ENCODE measurements at regions not wholly inside any gene's neighbourhood (a gene's known extent, or its start where the extent isn't known, plus 50 kb on each side); places are given as distances from the start of the nearest gene placed in this dataset.
A peak's percentile ranks its signal among the peaks of the same experiment; 100 is the strongest.
"Not testable (repeated sequence)": the region's sequence is repeated elsewhere in the genome, so short reads cannot be mapped to it uniquely, and the experiment has no call there.

GRCh38 chr3:65128346-65128745 is 440.5 kb upstream of the ADAMTS9 start:
- no peaks in the 10 kb centered on the region for H3K36me3 ChIP-seq (replicated peaks in 1 of 2; ENCODE audit: control insufficient read depth in 1 of 2, insufficient read depth in 2 of 2, low read length in 1 of 2)
- no peaks in the 10 kb centered on the region for H3K9me3 ChIP-seq
- no peak overlapping the region for H3K4me3 ChIP-seq (ENCODE audit: low read depth in 2 of 2, low read length in 1 of 2)
- H2AFZ ChIP-seq (ENCODE audit: low read depth), result no peak overlapping the region
- H3K27ac ChIP-seq (ENCODE audit: low read depth in 2 of 2, low read length in 1 of 2), result no peak overlapping the region
- no peaks in the 10 kb centered on the region for H3K9me2 ChIP-seq
- no peaks in the 10 kb centered on the region for H4K20me1 ChIP-seq (ENCODE audit: insufficient read depth)
- 69% methylated on average over 6 of the region's 6 CpGs for WGBS (ENCODE audit: low lambda C conversion rate)
- no peaks in the 10 kb centered on the region for H3K79me2 ChIP-seq (ENCODE audit: insufficient read depth)
- DNase-seq, result no peak
- no peak overlapping the region for H3K4me2 ChIP-seq
- H3F3A ChIP-seq (replicated peaks; ENCODE audit: insufficient read depth), result peaks cover 15% of the 10 kb centered on the region
- CTCF ChIA-PET, result no interaction called here
- no peaks in the 10 kb centered on the region for H3K27me3 ChIP-seq (ENCODE audit: insufficient read depth)
- H3K4me1 ChIP-seq (ENCODE audit: control insufficient read depth in 1 of 2, insufficient read depth in 2 of 2, low read depth in 1 of 2, low read length in 1 of 2), result no peaks in the 10 kb centered on the region
- POLR2A ChIA-PET, result no interaction called here
- no peak overlapping the region for H3K9ac ChIP-seq
- no peak for TF ChIP-seq SIN3A (IDR thresholded peaks at IDR 0.05; ENCODE audit: borderline replicate concordance, low read depth, low read length)
- TF ChIP-seq TAF1 (IDR thresholded peaks at IDR 0.05; ENCODE audit: borderline replicate concordance, low read depth, low read length), result no peak
- no peak for TF ChIP-seq RXRA (IDR thresholded peaks at IDR 0.05; ENCODE audit: borderline replicate concordance, low read depth)
- TF ChIP-seq GATA2 (CRISPR knock-in tag; IDR thresholded peaks at IDR 0.05), result no peak
- TF ChIP-seq FOXM1 (IDR thresholded peaks at IDR 0.05; ENCODE audit: low read depth), result no peak
- TF ChIP-seq YY1 (IDR thresholded peaks at IDR 0.05; ENCODE audit: low read depth), result no peak
- TF ChIP-seq, protein P1, sequence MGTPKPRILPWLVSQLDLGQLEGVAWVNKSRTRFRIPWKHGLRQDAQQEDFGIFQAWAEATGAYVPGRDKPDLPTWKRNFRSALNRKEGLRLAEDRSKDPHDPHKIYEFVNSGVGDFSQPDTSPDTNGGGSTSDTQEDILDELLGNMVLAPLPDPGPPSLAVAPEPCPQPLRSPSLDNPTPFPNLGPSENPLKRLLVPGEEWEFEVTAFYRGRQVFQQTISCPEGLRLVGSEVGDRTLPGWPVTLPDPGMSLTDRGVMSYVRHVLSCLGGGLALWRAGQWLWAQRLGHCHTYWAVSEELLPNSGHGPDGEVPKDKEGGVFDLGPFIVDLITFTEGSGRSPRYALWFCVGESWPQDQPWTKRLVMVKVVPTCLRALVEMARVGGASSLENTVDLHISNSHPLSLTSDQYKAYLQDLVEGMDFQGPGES (IDR thresholded peaks at IDR 0.05; ENCODE audit: low read depth, low read length), result no peak
- TF ChIP-seq TEAD4 (IDR thresholded peaks at IDR 0.05; ENCODE audit: borderline replicate concordance, insufficient read depth), result no peak
- no peak for TF ChIP-seq MEF2A (IDR thresholded peaks at IDR 0.05; ENCODE audit: borderline replicate concordance, low read depth)

GRCh38 chr3:65126527-65127410 is 439.0 kb upstream of the ADAMTS9 start:
- H3K9me3 ChIP-seq, result no peaks in the 10 kb centered on the region
- H3K9ac ChIP-seq, result no peak overlapping the region
- 0 out of 2 replicates have a peak overlapping the region, but pooled peaks have one; percentile 16 for H3K4me2 ChIP-seq
- POLR2A ChIA-PET, result no interaction called here
- no peaks in the 10 kb centered on the region for H4K20me1 ChIP-seq (ENCODE audit: insufficient read depth)
- H2AFZ ChIP-seq (ENCODE audit: low read depth), result peak overlapping the region; percentile 56; the same call in 1 of the 2 replicates
- CTCF ChIA-PET, result interaction anchor here (1.3 to 1.7 kb wide), 3 partner anchors 15 to 26 kb away, joined by 4 to 6 read pairs (median 4); no protein-coding TSS in a partner anchor
- peak overlapping the region; percentile 55 to 59; a peak in 3 of 4 replicates for H3K27ac ChIP-seq (ENCODE audit: low read depth in 2 of 2, low read length in 1 of 2)
- H3F3A ChIP-seq (replicated peaks; ENCODE audit: insufficient read depth), result peaks cover 15% of the 10 kb centered on the region
- H3K27me3 ChIP-seq (ENCODE audit: insufficient read depth), result no peaks in the 10 kb centered on the region
- H3K4me1 ChIP-seq (ENCODE audit: control insufficient read depth in 1 of 2, insufficient read depth in 2 of 2, low read depth in 1 of 2, low read length in 1 of 2), result no peaks in the 10 kb centered on the region
- no peaks in the 10 kb centered on the region for H3K36me3 ChIP-seq (replicated peaks in 1 of 2; ENCODE audit: control insufficient read depth in 1 of 2, insufficient read depth in 2 of 2, low read length in 1 of 2)
- H3K9me2 ChIP-seq, result no peaks in the 10 kb centered on the region
- no peak for DNase-seq
- no peak overlapping the region for H3K4me3 ChIP-seq (ENCODE audit: low read depth in 2 of 2, low read length in 1 of 2)
- TF ChIP-seq FOXJ3 (CRISPR knock-in tag; IDR thresholded peaks at IDR 0.05), result no peak
- TF ChIP-seq JUND (IDR thresholded peaks at IDR 0.05), result peak; percentile 57
- peak; percentile 61; the same call in 1 of the 2 replicates for TF ChIP-seq TEAD4 (IDR thresholded peaks at IDR 0.05; ENCODE audit: borderline replicate concordance, insufficient read depth)
- TF ChIP-seq FOXM1 (IDR thresholded peaks at IDR 0.05; ENCODE audit: low read depth), result no peak
- 0 out of 2 replicates have a peak, but pooled peaks have one; percentile 29 for TF ChIP-seq RXRA (IDR thresholded peaks at IDR 0.05; ENCODE audit: borderline replicate concordance, low read depth)
- TF ChIP-seq, protein P2, sequence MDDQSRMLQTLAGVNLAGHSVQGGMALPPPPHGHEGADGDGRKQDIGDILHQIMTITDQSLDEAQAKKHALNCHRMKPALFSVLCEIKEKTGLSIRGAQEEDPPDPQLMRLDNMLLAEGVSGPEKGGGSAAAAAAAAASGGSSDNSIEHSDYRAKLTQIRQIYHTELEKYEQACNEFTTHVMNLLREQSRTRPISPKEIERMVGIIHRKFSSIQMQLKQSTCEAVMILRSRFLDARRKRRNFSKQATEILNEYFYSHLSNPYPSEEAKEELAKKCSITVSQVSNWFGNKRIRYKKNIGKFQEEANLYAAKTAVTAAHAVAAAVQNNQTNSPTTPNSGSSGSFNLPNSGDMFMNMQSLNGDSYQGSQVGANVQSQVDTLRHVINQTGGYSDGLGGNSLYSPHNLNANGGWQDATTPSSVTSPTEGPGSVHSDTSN (IDR thresholded peaks at IDR 0.05), result peak; percentile 25; the same call in 1 of the 2 replicates
- TF ChIP-seq NFIC (IDR thresholded peaks at IDR 0.05; ENCODE audit: borderline replicate concordance), result peak; percentile 69; the same call in 1 of the 2 replicates
- TF ChIP-seq FOSL2 (IDR thresholded peaks at IDR 0.05; ENCODE audit: borderline replicate concordance, low read depth), result peak; percentile 53
- H3K79me2 ChIP-seq (ENCODE audit: insufficient read depth), result no peaks in the 10 kb centered on the region
- WGBS (ENCODE audit: low lambda C conversion rate), result 42% methylated on average over 7 of the region's 7 CpGs

DNA sequence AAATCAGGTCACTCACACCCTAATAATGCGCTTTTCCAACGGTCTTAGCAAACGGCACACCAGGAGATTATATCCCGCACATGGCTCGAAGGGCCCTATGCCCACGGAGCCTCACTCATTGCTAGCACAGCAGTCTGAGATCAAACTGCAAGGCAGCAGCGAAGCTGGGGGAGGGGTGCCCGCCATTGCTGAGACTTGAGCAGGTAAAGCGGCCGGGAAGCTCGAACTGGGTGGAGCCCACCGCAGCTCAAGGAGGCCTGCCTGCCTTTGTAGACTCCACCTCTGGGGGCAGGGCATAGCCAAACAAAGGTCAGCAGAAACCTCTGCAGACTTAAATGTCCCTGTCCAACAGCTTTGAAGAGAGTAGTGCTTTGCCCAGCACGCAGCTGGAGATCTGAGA is 432.4 kb upstream of the ADAMTS9 start:
- H3F3A ChIP-seq (replicated peaks; ENCODE audit: insufficient read depth); H3K4me2 ChIP-seq; CTCF ChIA-PET; H3K27ac ChIP-seq (ENCODE audit: low read depth in 2 of 2, low read length in 1 of 2); H3K4me3 ChIP-seq (ENCODE audit: low read depth in 2 of 2, low read length in 1 of 2); H3K4me1 ChIP-seq (ENCODE audit: control insufficient read depth in 1 of 2, insufficient read depth in 2 of 2, low read depth in 1 of 2, low read length in 1 of 2); H3K27me3 ChIP-seq (ENCODE audit: insufficient read depth); H2AFZ ChIP-seq (ENCODE audit: low read depth); H3K79me2 ChIP-seq (ENCODE audit: insufficient read depth); H3K9me2 ChIP-seq; H3K9me3 ChIP-seq; POLR2A ChIA-PET; DNase-seq; H4K20me1 ChIP-seq (ENCODE audit: insufficient read depth); H3K9ac ChIP-seq; H3K36me3 ChIP-seq (replicated peaks in 1 of 2; ENCODE audit: control insufficient read depth in 1 of 2, insufficient read depth in 2 of 2, low read length in 1 of 2): not testable (repeated sequence)
- 74% methylated on average over 10 of the region's 13 CpGs for WGBS (ENCODE audit: low lambda C conversion rate)
